ENCODE measurements at regions not wholly inside any gene's neighbourhood (a gene's known extent, or its start where the extent isn't known, plus 50 kb on each side); places are given as distances from the start of the nearest gene placed in this dataset.

GRCh38 chr16:6016530-6017184 lies 919.1 kb upstream of the EEF2KMT start:
- Histone ChIP-seq H3K36me3 (no peaks in the 10 kb centered on the region), H3K27me3 (peaks cover 0 to 6% (median 2%) of the 10 kb centered on the region in 4 donors), H3K4me1 (no peaks in the 10 kb centered on the region), H3K27ac (no peak overlapping the region), H3K9me3 (no peaks in the 10 kb centered on the region), H3K4me3 (no peak overlapping the region)
- intact Hi-C loops (cut with DNase I): no loop called here
- no peak for DNase-seq
- no peak for FAIRE-seq
- TF ChIP-seq CTCF (IDR thresholded peaks at IDR 0.05): peak in 2 of 4 donors; percentile 8 to 14
- WGBS, 2 donors: 7 to 11% methylated on average over 2 of the region's 2 CpGs
- ATAC-seq: peak in 2 of 4 donors; percentile 52 to 69

GRCh38 chr16:6012716-6013115 lies 915.1 kb upstream of the EEF2KMT start:
- WGBS, 2 donors: 21 to 37% methylated on average over 1 of the region's 1 CpG
- ATAC-seq (no peak), DNase-seq (no peak), FAIRE-seq (no peak)
- Histone ChIP-seq H3K27ac (no peak overlapping the region), H3K4me3 (no peak overlapping the region), H3K9me3 (no peaks in the 10 kb centered on the region), H3K36me3 (no peaks in the 10 kb centered on the region), H3K27me3 (peaks cover 0 to 10% (median 0%) of the 10 kb centered on the region in 4 donors), H3K4me1 (no peaks in the 10 kb centered on the region)
- no peak for TF ChIP-seq CTCF (IDR thresholded peaks at IDR 0.05)
- intact Hi-C loops (cut with DNase I): no loop called here

GRCh38 chr16:6009151-6009550 lies 911.6 kb upstream of the EEF2KMT start:
- no peak for ATAC-seq
- H3K9me3 ChIP-seq: no peaks in the 10 kb centered on the region
- intact Hi-C loops (cut with DNase I): no loop called here
- no peak for DNase-seq
- H3K36me3 ChIP-seq: no peaks in the 10 kb centered on the region
- WGBS, 2 donors: 23 to 30% methylated on average over 5 of the region's 5 CpGs
- no peak overlapping the region for H3K4me3 ChIP-seq
- H3K27me3 ChIP-seq: peaks cover 0 to 10% (median 0%) of the 10 kb centered on the region in 4 donors
- H3K4me1 ChIP-seq: no peaks in the 10 kb centered on the region
- TF ChIP-seq CTCF (IDR thresholded peaks at IDR 0.05): no peak
- no peak for FAIRE-seq
- no peak overlapping the region for H3K27ac ChIP-seq

- Histone ChIP-seq H3K27ac (no peak overlapping the region), H3K36me3 (no peaks in the 10 kb centered on the region), H3K4me1 (no peaks in the 10 kb centered on the region), H3K27me3 (peaks cover 0 to 10% (median 0%) of the 10 kb centered on the region in 4 donors), H3K9me3 (no peaks in the 10 kb centered on the region), H3K4me3 (no peak overlapping the region)
- FAIRE-seq (no peak), DNase-seq (no peak), ATAC-seq (no peak)
- TF ChIP-seq CTCF (IDR thresholded peaks at IDR 0.05): no peak
- intact Hi-C loops (cut with DNase I): no loop called here
- WGBS, 2 donors: 26 to 40% methylated on average over 9 of the region's 9 CpGs
These were observed 911.1 kb upstream of the EEF2KMT start for GRCh38 chr16:6008670-6009069.

GRCh38 chr16:5993356-5993755 lies 895.8 kb upstream of the EEF2KMT start:
- Histone ChIP-seq H3K27ac (no peak overlapping the region), H3K9me3 (no peaks in the 10 kb centered on the region), H3K36me3 (no peaks in the 10 kb centered on the region), H3K4me1 (no peaks in the 10 kb centered on the region), H3K4me3 (no peak overlapping the region), H3K27me3 (peaks cover 0 to 4% (median 0%) of the 10 kb centered on the region in 4 donors)
- no peak for ATAC-seq
- no peak for DNase-seq
- FAIRE-seq: no peak
- 71 to 72% methylated on average over 2 of the region's 2 CpGs for WGBS, 2 donors
- TF ChIP-seq CTCF (IDR thresholded peaks at IDR 0.05): no peak
- intact Hi-C loops (cut with DNase I): no loop called here
